ENCODE measurements at regions not wholly inside any gene's neighbourhood (a gene's known extent, or its start where the extent isn't known, plus 50 kb on each side); places are given as distances from the start of the nearest gene placed in this dataset.
"Not testable (repeated sequence)": the region's sequence is repeated elsewhere in the genome, so short reads cannot be mapped to it uniquely, and the experiment has no call there.

GRCh38 chr6:103797738-103798137, 1062.0 kb downstream of the HACE1 start:
- no peak for DNase-seq (ENCODE audit: low read depth in 2 of 2)

- DNase-seq (ENCODE audit: low read depth in 2 of 2) = no peak
Measured at GRCh38 chr6:103791458-103791857, 1068.3 kb downstream of the HACE1 start.

- no peak for DNase-seq (ENCODE audit: low read depth in 2 of 2)
Measured at GRCh38 chr6:103784117-103784516, 1075.6 kb downstream of the HACE1 start.

GRCh38 chr6:103783329-103783728, 1076.4 kb downstream of the HACE1 start:
- DNase-seq (ENCODE audit: low read depth in 2 of 2) = no peak

- no peak for DNase-seq (ENCODE audit: low read depth in 2 of 2)
Measured at GRCh38 chr6:103769431-103769830, 1090.3 kb downstream of the HACE1 start.

- no peak for DNase-seq (ENCODE audit: low read depth in 2 of 2)
Measured at GRCh38 chr6:103750603-103751002, 1109.1 kb downstream of the HACE1 start.

GRCh38 chr6:103734016-103734415, 1125.7 kb downstream of the HACE1 start:
- DNase-seq (ENCODE audit: low read depth in 2 of 2) = no peak

GRCh38 chr6:103729658-103730057, 1130.1 kb downstream of the HACE1 start:
- no peak for DNase-seq (ENCODE audit: low read depth in 2 of 2)

GRCh38 chr6:103723438-103724322, 1136.0 kb downstream of the HACE1 start:
- no peak for DNase-seq (ENCODE audit: low read depth in 2 of 2)

GRCh38 chr6:103722683-103723082, 1137.0 kb downstream of the HACE1 start:
- no peak for DNase-seq (ENCODE audit: low read depth in 2 of 2)

GRCh38 chr6:103721923-103722322, 1137.8 kb downstream of the HACE1 start:
- DNase-seq (ENCODE audit: low read depth in 2 of 2) = no peak

GRCh38 chr6:103720393-103720792, 1139.3 kb downstream of the HACE1 start:
- no peak for DNase-seq (ENCODE audit: low read depth in 2 of 2)

GRCh38 chr6:103719545-103719944, 1140.2 kb downstream of the HACE1 start:
- DNase-seq (ENCODE audit: low read depth in 2 of 2) = no peak

- no peak for DNase-seq (ENCODE audit: low read depth in 2 of 2)
Measured at GRCh38 chr6:103715269-103715668, 1144.5 kb downstream of the HACE1 start.

GRCh38 chr6:103709236-103709635, 1150.5 kb downstream of the HACE1 start:
- DNase-seq (ENCODE audit: low read depth in 2 of 2) = not testable (repeated sequence)

- no peak for DNase-seq (ENCODE audit: low read depth in 2 of 2)
Measured at GRCh38 chr6:103707596-103708325, 1152.0 kb downstream of the HACE1 start.

GRCh38 chr6:103699769-103700168, 1160.0 kb downstream of the HACE1 start:
- DNase-seq (ENCODE audit: low read depth in 2 of 2) = no peak

GRCh38 chr6:103687430-103687829, 1172.3 kb downstream of the HACE1 start:
- DNase-seq (ENCODE audit: low read depth in 2 of 2) = no peak

- DNase-seq (ENCODE audit: low read depth in 2 of 2) = no peak
Measured at GRCh38 chr6:103680116-103680515, 1179.6 kb downstream of the HACE1 start.

- no peak for DNase-seq (ENCODE audit: low read depth in 2 of 2)
Measured at GRCh38 chr6:103677290-103677689, 1182.4 kb downstream of the HACE1 start.

GRCh38 chr6:103675807-103676406, 1183.8 kb downstream of the HACE1 start:
- no peak for DNase-seq (ENCODE audit: low read depth in 2 of 2)

- DNase-seq (ENCODE audit: low read depth in 2 of 2) = no peak
Measured at GRCh38 chr6:103674790-103675189, 1184.9 kb downstream of the HACE1 start.

- no peak for DNase-seq (ENCODE audit: low read depth in 2 of 2)
Measured at GRCh38 chr6:103672169-103672568, 1187.5 kb downstream of the HACE1 start.

Measured in stimulated activated CD4-positive, alpha-beta T cell treated with anti-CD3 and anti-CD28 coated beads, Interleukin-1b, Interleukin-23, amount 100 ng/mL, for 1 hour (primary cell).